ENCODE measurements at regions not wholly inside any gene's neighbourhood (a gene's known extent, or its start where the extent isn't known, plus 50 kb on each side); places are given as distances from the start of the nearest gene placed in this dataset.

DNA sequence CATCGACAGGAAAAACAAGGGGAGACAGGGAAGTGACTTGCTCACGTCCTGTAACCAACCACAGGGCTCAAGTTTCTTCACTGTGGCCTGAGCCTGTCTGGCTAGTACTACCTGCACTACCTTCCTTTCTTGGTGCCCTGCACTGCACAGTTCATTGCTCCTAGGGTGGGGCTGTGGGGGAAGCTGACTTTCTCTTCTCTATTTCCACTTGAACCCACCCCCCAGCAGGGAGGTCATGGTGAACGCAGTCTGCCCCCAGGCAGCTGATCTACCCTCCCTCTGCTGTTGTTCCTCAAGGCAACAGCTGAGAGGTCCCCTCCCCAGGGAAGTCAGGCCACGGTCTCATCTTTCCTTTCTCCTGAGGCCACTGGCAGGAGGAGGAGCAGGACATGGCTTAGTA lies 532.1 kb downstream of the SOX11 start:
- Histone ChIP-seq H3K9me3 (no peaks in the 10 kb centered on the region), H3K4me1 (no peaks in the 10 kb centered on the region), H3K27ac (no peak overlapping the region), H3K27me3 (no peaks in the 10 kb centered on the region), H3K36me3 (no peaks in the 10 kb centered on the region), H3K4me3 (no peak overlapping the region)
- peak in 1 of 4 donors; percentile 28 for ATAC-seq
- WGBS (ENCODE audit: insufficient coverage, low coverage, low lambda C conversion rate, missing lambda C conversion rate), result 44% methylated on average over 3 of the region's 4 CpGs
- no peak for TF ChIP-seq POLR2A (IDR thresholded peaks at IDR 0.05)
- TF ChIP-seq, protein P1, sequence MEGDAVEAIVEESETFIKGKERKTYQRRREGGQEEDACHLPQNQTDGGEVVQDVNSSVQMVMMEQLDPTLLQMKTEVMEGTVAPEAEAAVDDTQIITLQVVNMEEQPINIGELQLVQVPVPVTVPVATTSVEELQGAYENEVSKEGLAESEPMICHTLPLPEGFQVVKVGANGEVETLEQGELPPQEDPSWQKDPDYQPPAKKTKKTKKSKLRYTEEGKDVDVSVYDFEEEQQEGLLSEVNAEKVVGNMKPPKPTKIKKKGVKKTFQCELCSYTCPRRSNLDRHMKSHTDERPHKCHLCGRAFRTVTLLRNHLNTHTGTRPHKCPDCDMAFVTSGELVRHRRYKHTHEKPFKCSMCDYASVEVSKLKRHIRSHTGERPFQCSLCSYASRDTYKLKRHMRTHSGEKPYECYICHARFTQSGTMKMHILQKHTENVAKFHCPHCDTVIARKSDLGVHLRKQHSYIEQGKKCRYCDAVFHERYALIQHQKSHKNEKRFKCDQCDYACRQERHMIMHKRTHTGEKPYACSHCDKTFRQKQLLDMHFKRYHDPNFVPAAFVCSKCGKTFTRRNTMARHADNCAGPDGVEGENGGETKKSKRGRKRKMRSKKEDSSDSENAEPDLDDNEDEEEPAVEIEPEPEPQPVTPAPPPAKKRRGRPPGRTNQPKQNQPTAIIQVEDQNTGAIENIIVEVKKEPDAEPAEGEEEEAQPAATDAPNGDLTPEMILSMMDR (IDR thresholded peaks at IDR 0.05), result no peak
- DNase-seq, result no peak
- intact Hi-C loops (cut with DNase I), result no loop called here

DNA sequence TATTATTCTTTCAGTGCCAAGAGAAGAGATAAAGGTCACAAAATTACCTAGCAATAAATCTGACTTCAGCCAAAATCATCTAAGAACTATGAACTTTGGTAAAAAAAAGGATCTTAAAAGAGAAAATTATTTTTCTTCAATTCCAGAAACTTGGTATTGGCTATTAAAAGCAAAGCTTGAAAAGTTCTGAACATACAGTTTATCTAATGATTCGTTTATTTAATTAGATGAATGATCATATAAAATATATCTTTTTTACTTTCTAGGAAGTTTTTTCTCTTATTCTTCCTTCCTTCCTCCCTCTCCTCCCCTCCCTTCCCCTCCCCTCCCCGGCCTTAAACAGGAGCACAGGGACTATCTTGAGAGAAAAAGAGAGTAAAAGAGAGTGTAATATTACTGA lies 536.1 kb downstream of the SOX11 start:
- 22% methylated on average over 1 of the region's 2 CpGs for WGBS (ENCODE audit: insufficient coverage, low coverage, low lambda C conversion rate, missing lambda C conversion rate)
- no peaks in the 10 kb centered on the region for H3K27me3 ChIP-seq
- TF ChIP-seq, protein P1 (IDR thresholded peaks at IDR 0.05), result no peak
- TF ChIP-seq POLR2A (IDR thresholded peaks at IDR 0.05), result no peak
- DNase-seq (no peak), ATAC-seq (no peak)
- H3K4me3 ChIP-seq, result no peak overlapping the region
- H3K9me3 ChIP-seq, result no peaks in the 10 kb centered on the region
- H3K36me3 ChIP-seq, result no peaks in the 10 kb centered on the region
- H3K27ac ChIP-seq, result no peak overlapping the region
- intact Hi-C loops (cut with DNase I), result no loop called here
- no peaks in the 10 kb centered on the region for H3K4me1 ChIP-seq

DNA sequence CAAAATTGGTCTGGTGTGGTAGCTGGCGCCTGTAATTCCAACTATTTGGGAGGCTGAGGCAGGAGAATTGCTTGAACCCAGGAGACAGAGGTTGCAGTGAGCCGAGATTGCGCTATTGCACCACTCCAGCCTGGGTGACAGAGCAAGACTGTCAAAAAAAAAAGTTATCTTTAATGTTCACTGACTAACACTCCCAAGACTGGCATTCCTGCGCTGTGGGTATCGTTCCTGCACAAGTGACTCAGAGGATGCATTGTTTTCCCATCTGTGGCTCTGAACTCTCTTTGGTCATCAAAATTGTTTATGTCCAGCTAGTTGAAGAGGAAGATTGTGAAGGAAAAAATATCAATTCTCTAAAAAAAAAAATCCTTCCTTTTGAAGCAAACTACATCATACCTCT lies 539.0 kb downstream of the SOX11 start:
- no peaks in the 10 kb centered on the region for H3K27me3 ChIP-seq
- WGBS (ENCODE audit: insufficient coverage, low coverage, low lambda C conversion rate, missing lambda C conversion rate), result 81% methylated on average over 2 of the region's 5 CpGs
- DNase-seq (no peak), ATAC-seq (no peak)
- no peak overlapping the region for H3K4me3 ChIP-seq
- no peaks in the 10 kb centered on the region for H3K4me1 ChIP-seq
- no peaks in the 10 kb centered on the region for H3K9me3 ChIP-seq
- intact Hi-C loops (cut with DNase I), result no loop called here
- H3K36me3 ChIP-seq, result no peaks in the 10 kb centered on the region
- H3K27ac ChIP-seq, result no peak overlapping the region
- TF ChIP-seq, protein P1 (IDR thresholded peaks at IDR 0.05), result no peak
- TF ChIP-seq POLR2A (IDR thresholded peaks at IDR 0.05), result no peak

DNA sequence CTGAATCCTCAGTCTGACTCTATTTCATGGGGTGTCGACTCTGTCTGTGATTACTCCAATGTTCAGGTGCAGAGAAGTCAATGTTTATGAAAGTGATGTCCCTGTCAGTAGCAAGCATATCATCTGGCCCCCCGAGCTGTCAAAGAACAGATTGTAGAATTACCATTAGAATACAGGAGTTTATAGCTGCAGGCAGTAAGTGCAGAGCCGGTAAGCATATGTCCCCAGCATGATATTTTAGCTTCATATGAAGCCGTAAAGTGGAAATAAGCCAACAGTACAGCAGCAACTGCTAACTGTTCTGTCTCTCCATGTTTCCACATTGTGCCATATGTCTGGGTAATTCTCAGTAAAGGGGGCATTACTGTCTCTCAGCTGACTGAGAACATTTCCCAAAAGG lies 541.8 kb downstream of the SOX11 start:
- H3K9me3 ChIP-seq, result no peaks in the 10 kb centered on the region
- H3K4me3 ChIP-seq, result no peak overlapping the region
- H3K4me1 ChIP-seq, result no peaks in the 10 kb centered on the region
- no peak for DNase-seq
- no peaks in the 10 kb centered on the region for H3K27me3 ChIP-seq
- H3K36me3 ChIP-seq, result no peaks in the 10 kb centered on the region
- intact Hi-C loops (cut with DNase I), result no loop called here
- no peak overlapping the region for H3K27ac ChIP-seq
- ATAC-seq, result no peak
- TF ChIP-seq, protein P1 (IDR thresholded peaks at IDR 0.05), result no peak
- no peak for TF ChIP-seq POLR2A (IDR thresholded peaks at IDR 0.05)
- WGBS (ENCODE audit: insufficient coverage, low coverage, low lambda C conversion rate, missing lambda C conversion rate), result 61% methylated on average over 4 of the region's 4 CpGs

DNA sequence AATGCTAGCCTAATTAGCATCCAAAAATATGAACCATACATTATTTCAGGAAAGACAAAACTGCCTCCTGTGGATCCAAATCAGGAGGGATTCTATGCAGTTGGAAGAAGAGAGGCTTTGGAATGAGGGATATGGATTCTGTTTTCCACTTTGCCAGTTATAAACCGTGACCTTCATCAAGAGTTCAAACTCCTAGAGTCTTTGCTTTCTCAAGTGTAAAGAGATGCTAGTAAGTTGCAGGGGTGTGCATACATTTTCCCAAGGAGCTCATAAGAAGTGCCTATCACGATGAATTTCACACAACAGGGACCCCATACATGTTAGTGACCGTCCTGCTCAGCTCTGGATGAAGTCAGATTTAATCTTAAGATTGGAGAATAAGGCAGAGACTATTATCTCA lies 542.5 kb downstream of the SOX11 start:
- H3K9me3 ChIP-seq, result no peaks in the 10 kb centered on the region
- intact Hi-C loops (cut with DNase I), result no loop called here
- no peak overlapping the region for H3K4me3 ChIP-seq
- H3K27me3 ChIP-seq, result no peaks in the 10 kb centered on the region
- H3K4me1 ChIP-seq, result no peaks in the 10 kb centered on the region
- ATAC-seq (no peak), DNase-seq (no peak)
- 40% methylated on average over 3 of the region's 3 CpGs for WGBS (ENCODE audit: insufficient coverage, low coverage, low lambda C conversion rate, missing lambda C conversion rate)
- H3K27ac ChIP-seq, result no peak overlapping the region
- TF ChIP-seq, protein P1 (IDR thresholded peaks at IDR 0.05), result no peak
- no peak for TF ChIP-seq POLR2A (IDR thresholded peaks at IDR 0.05)
- no peaks in the 10 kb centered on the region for H3K36me3 ChIP-seq

All from right lobe of liver (tissue), 6 donors.